Body of pancreas (tissue), 4 donors: ENCODE measurements at regions not wholly inside any gene's neighbourhood (a gene's known extent, or its start where the extent isn't known, plus 50 kb on each side); places are given as distances from the start of the nearest gene placed in this dataset.
"Not testable (repeated sequence)": the region's sequence is repeated elsewhere in the genome, so short reads cannot be mapped to it uniquely, and the experiment has no call there.

Experiments
- ATAC-seq: fragments of 150-250 bp; one replicate; pipeline ENCODE4 v1.9.1; 2016
- DNase-seq, 4 donors: peaks; one replicate each; pipeline ENCODE4 v3.0.0-alpha.2; 2019
- H3K27ac ChIP-seq, 4 donors: fragments of 200-600 bp; sonication (generic); 1 replicate in 3 of 4; 2 replicates in 1 of 4; pipeline versions ENCODE4 v1.5.1 to v1.6.1; 2016 to 2019; ENCODE audit warnings: mild to moderate bottlenecking in 1 of 4, mixed read lengths in 1 of 4, moderate library complexity in 1 of 4
- H3K27me3 ChIP-seq, 2 donors: fragments of 200-600 bp; sonication (generic); one replicate each; pipeline ENCODE4 v1.6.0; 2016; ENCODE audit warnings: mild to moderate bottlenecking in 1 of 2
- H3K36me3 ChIP-seq, 2 donors: fragments of 200-600 bp; sonication (generic); replicated peaks in 1 of 2; 2 replicates each; pipeline ENCODE4 v1.5.1; 2016; ENCODE audit warnings: low read depth in 2 of 2; ENCODE audit not compliant: insufficient read depth in 1 of 2
- H3K4me1 ChIP-seq: fragments of 200-600 bp; sonication (generic); one replicate; pipeline ENCODE4 v1.6.0; 2016
- H3K4me3 ChIP-seq, 2 donors: fragments of 200-600 bp; sonication (generic); 1 replicate in 1 of 2; 2 replicates in 1 of 2; pipeline ENCODE4 v1.5.1; 2016 to 2019
- H3K9me3 ChIP-seq, 3 donors: fragments of 200-600 bp; sonication (generic); 1 replicate in 2 of 3; 2 replicates in 1 of 3; pipeline ENCODE4 v1.5.1; 2016
- CTCF ChIP-seq, 7 experiments: fragments of 450-650 bp in 4 of 7; fragments of 200-600 bp in 3 of 7; sonication (generic) in 3 of 7; IDR thresholded peaks; one replicate each; pipeline ENCODE4 v1.5.1; 2016 to 2019; ENCODE audit warnings: antibody characterized with exemption in 7 of 7
- POLR2A ChIP-seq, 3 donors: fragments of 450-650 bp; IDR thresholded peaks; one replicate each; pipeline ENCODE4 v1.6.1; 2016; ENCODE audit warnings: antibody characterized with exemption in 3 of 3, mild to moderate bottlenecking in 2 of 3
- WGBS, 2 donors: methylation state at CpG; one replicate each; pipeline ENCODE4 v1.1.5; 2017; 5-methylcytosine and 5-hydroxymethylcytosine counted together
- intact Hi-C: fragments of 100-400 bp; cut with DNase I; formaldehyde crosslinking; loops from one replicate; pipeline ENCODE4 v1.15.1; 2023

GRCh38 chr1:108345776-108346531 lies 102.1 kb upstream of the NBPF4 start:
- H3K4me1 ChIP-seq: no peaks in the 10 kb centered on the region
- TF ChIP-seq CTCF (IDR thresholded peaks at IDR 0.05) (no peak), POLR2A (IDR thresholded peaks at IDR 0.05) (no peak)
- DNase-seq (no peak), ATAC-seq (no peak)
- intact Hi-C loops: no loop called here
- 54 to 59% methylated on average over 6 of the region's 6 CpGs for WGBS, 2 donors
- no peak overlapping the region for H3K27ac ChIP-seq
- no peaks in the 10 kb centered on the region for H3K9me3 ChIP-seq
- H3K27me3 ChIP-seq: no peaks in the 10 kb centered on the region
- H3K4me3 ChIP-seq: no peak overlapping the region
- H3K36me3 ChIP-seq: no peaks in the 10 kb centered on the region

- DNase-seq (no peak), ATAC-seq (no peak)
- 49 to 71% methylated on average over 2 of the region's 2 CpGs for WGBS, 2 donors
- Histone ChIP-seq H3K27ac (no peak overlapping the region), H3K36me3 (no peaks in the 10 kb centered on the region), H3K4me1 (no peaks in the 10 kb centered on the region), H3K4me3 (no peak overlapping the region), H3K27me3 (no peaks in the 10 kb centered on the region), H3K9me3 (no peaks in the 10 kb centered on the region)
- TF ChIP-seq CTCF (IDR thresholded peaks at IDR 0.05) (no peak), POLR2A (IDR thresholded peaks at IDR 0.05) (no peak)
- intact Hi-C loops: no loop called here
Measured at GRCh38 chr1:108357802-108358201, 92.3 kb upstream of the NBPF6 start.

- intact Hi-C loops, H3K27me3 ChIP-seq, H3K9me3 ChIP-seq, DNase-seq, H3K4me3 ChIP-seq, H3K4me1 ChIP-seq, H3K27ac ChIP-seq, H3K36me3 ChIP-seq: not testable (repeated sequence)
- WGBS, 2 donors: no CpG with 5 or more reads among the region's 3 CpGs
- ATAC-seq: peak; percentile 56
Measured at GRCh38 chr1:108380059-108380832, 69.9 kb upstream of the NBPF6 start.
